SK-N-SH (cell line): ENCODE measurements at regions not wholly inside any gene's neighbourhood (a gene's known extent, or its start where the extent isn't known, plus 50 kb on each side); places are given as distances from the start of the nearest gene placed in this dataset.

Source experiments
- NRF1 ChIP-seq: IDR thresholded peaks from 2 replicates; pipeline ENCODE4 v1.6.1; 2012; ENCODE audit warnings: low read depth, mild to moderate bottlenecking, low read length
- POLR2AphosphoS5 ChIP-seq: IDR thresholded peaks from 2 replicates; pipeline ENCODE4 v1.6.1; 2012; ENCODE audit warnings: low read depth, low read length
- TF ChIP-seq, protein P1 (sequence below): fragments of 200-600 bp; sonication (generic); IDR thresholded peaks from 2 replicates; pipeline ENCODE4 v1.6.1; 2017; ENCODE audit warnings: antibody characterized with exemption, mild to moderate bottlenecking, moderate library complexity

DNA sequence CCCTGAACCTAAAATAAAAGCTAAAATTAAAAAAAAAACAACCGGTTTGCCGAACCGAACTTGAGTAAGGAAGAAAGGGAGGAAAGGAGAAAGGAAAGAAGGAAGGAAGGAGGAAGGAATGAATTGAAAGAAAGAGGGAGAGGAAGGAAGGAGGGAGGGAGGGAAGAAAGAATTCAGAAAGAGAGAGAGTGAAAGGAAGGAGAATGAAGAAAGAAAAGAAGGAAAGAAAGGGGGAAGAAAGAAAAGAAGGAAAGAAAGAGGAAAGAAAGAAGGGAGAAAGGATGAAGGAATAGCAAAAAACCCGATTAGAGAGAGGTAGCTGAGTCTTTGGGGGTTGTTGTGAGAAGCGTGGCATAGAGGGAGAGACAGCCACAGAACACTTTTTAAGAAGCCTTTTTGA is 121.4 kb downstream of the FGF18 start:
- TF ChIP-seq NRF1, result no peak
- TF ChIP-seq, protein P1, sequence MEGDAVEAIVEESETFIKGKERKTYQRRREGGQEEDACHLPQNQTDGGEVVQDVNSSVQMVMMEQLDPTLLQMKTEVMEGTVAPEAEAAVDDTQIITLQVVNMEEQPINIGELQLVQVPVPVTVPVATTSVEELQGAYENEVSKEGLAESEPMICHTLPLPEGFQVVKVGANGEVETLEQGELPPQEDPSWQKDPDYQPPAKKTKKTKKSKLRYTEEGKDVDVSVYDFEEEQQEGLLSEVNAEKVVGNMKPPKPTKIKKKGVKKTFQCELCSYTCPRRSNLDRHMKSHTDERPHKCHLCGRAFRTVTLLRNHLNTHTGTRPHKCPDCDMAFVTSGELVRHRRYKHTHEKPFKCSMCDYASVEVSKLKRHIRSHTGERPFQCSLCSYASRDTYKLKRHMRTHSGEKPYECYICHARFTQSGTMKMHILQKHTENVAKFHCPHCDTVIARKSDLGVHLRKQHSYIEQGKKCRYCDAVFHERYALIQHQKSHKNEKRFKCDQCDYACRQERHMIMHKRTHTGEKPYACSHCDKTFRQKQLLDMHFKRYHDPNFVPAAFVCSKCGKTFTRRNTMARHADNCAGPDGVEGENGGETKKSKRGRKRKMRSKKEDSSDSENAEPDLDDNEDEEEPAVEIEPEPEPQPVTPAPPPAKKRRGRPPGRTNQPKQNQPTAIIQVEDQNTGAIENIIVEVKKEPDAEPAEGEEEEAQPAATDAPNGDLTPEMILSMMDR, result no peak
- no peak for TF ChIP-seq POLR2AphosphoS5
